Adrenal gland (tissue), 9 donors: ENCODE measurements at regions not wholly inside any gene's neighbourhood (a gene's known extent, or its start where the extent isn't known, plus 50 kb on each side); places are given as distances from the start of the nearest gene placed in this dataset.

ENCODE experiments used
- DNase-seq, 7 donors: peaks; one replicate each; pipeline ENCODE4 v3.0.0-alpha.2; 2019 to 2020
- H3K27ac ChIP-seq, 5 donors: fragments of 200-600 bp; sonication (generic) in 4 of 5; 1 replicate in 3 of 5; 2 replicates in 2 of 5; pipeline versions ENCODE4 v1.5.1 to v1.8.0; 2016 to 2020; ENCODE audit warnings: mild to moderate bottlenecking in 1 of 5
- H3K27me3 ChIP-seq: fragments of 200-600 bp; 2 replicates; pipeline ENCODE4 v1.8.0; 2021
- H3K36me3 ChIP-seq, 2 donors: fragments of 200-600 bp; replicated peaks in 1 of 2; 1 replicate in 1 of 2; 2 replicates in 1 of 2; pipeline versions ENCODE4 v1.5.1 to v1.8.0; 2018 to 2022
- H3K4me1 ChIP-seq, 2 donors: fragments of 200-600 bp; replicated peaks in 1 of 2; 1 replicate in 1 of 2; 2 replicates in 1 of 2; pipeline versions ENCODE4 v1.5.1 to v1.8.0; 2018 to 2021
- H3K4me3 ChIP-seq, 4 donors: fragments of 200-600 bp; sonication (generic) in 3 of 4; one replicate each; pipeline ENCODE4 v1.5.1; 2016 to 2018
- H3K9me3 ChIP-seq, 3 donors: fragments of 200-600 bp; sonication (generic) in 1 of 3; replicated peaks in 1 of 3; 1 replicate in 2 of 3; 2 replicates in 1 of 3; pipeline versions ENCODE4 v1.5.1 to v1.8.0; 2016 to 2021
- POLR2A ChIP-seq, 2 donors: fragments of 450-650 bp; IDR thresholded peaks; one replicate each; pipeline ENCODE4 v1.6.1; 2017; ENCODE audit warnings: antibody characterized with exemption in 2 of 2, mild to moderate bottlenecking in 2 of 2, moderate library complexity in 1 of 2
- WGBS, 4 donors: extraction: QIAGEN DNeasy Blood & Tissue Kit in 2 of 4; methylation state at CpG; one replicate each; pipeline versions ENCODE4 v1.1.5 to v1.1.7; 2013 to 2017; 5-methylcytosine and 5-hydroxymethylcytosine counted together
- intact Hi-C, 2 donors: fragments of 100-400 bp; cut with DNase I; formaldehyde crosslinking; loops; one replicate each; pipeline versions ENCODE4 v1.14.1 to v1.15.0; 2022 to 2023
- TF ChIP-seq, protein P1 (sequence below), 6 experiments: fragments of 450-650 bp in 4 of 6; fragments of 200-600 bp in 2 of 6; sonication (generic) in 1 of 6; IDR thresholded peaks; 1 replicate in 5 of 6; 2 replicates in 1 of 6; pipeline versions ENCODE4 v1.5.1 to v1.8.0; 2016 to 2021; ENCODE audit warnings: antibody characterized with exemption in 6 of 6, mild to moderate bottlenecking in 2 of 6, moderate library complexity in 1 of 6
- donor health status: healthy with polysubstance abuse.
- donor health status: Bipolar disorder and iron deficiency.
- donor health status: DM: yes; HTN: yes; CAD: no.
- donor health status: DM: no; HTN: no; CAD: no.
- donor health status: DM: no; HTN: no; CAD: no.

DNA sequence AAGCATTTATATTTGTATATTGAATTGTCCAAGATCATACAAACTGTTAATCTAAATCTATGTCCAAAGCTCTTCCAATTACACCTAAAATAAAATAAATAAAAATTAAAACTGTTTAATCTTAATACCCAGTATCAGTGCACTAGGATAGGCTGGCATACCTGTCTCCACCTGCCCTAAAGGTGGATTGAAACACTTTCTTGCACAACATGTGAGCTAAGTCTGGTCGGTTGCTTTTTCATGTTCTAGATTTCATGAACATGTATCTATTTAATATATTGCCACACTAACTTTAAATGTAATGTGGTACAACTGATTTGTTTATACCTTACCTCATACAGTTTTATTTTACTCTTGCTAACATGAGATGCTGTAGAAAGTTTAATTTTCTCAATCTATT lies 193.0 kb downstream of the VGLL3 start:
- Histone ChIP-seq H3K27me3 (no peaks in the 10 kb centered on the region), H3K9me3 (no peaks in the 10 kb centered on the region), H3K4me1 (no peaks in the 10 kb centered on the region), H3K36me3 (no peaks in the 10 kb centered on the region), H3K27ac (no peak overlapping the region), H3K4me3 (no peak overlapping the region)
- intact Hi-C loops, result no loop called here
- TF ChIP-seq, protein P1, sequence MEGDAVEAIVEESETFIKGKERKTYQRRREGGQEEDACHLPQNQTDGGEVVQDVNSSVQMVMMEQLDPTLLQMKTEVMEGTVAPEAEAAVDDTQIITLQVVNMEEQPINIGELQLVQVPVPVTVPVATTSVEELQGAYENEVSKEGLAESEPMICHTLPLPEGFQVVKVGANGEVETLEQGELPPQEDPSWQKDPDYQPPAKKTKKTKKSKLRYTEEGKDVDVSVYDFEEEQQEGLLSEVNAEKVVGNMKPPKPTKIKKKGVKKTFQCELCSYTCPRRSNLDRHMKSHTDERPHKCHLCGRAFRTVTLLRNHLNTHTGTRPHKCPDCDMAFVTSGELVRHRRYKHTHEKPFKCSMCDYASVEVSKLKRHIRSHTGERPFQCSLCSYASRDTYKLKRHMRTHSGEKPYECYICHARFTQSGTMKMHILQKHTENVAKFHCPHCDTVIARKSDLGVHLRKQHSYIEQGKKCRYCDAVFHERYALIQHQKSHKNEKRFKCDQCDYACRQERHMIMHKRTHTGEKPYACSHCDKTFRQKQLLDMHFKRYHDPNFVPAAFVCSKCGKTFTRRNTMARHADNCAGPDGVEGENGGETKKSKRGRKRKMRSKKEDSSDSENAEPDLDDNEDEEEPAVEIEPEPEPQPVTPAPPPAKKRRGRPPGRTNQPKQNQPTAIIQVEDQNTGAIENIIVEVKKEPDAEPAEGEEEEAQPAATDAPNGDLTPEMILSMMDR (IDR thresholded peaks at IDR 0.05), result no peak
- no peak for TF ChIP-seq POLR2A (IDR thresholded peaks at IDR 0.05)
- WGBS, 4 donors, result 70 to 84% (median 72%) methylated on average over 1 of the region's 1 CpG
- DNase-seq, result no peak

DNA sequence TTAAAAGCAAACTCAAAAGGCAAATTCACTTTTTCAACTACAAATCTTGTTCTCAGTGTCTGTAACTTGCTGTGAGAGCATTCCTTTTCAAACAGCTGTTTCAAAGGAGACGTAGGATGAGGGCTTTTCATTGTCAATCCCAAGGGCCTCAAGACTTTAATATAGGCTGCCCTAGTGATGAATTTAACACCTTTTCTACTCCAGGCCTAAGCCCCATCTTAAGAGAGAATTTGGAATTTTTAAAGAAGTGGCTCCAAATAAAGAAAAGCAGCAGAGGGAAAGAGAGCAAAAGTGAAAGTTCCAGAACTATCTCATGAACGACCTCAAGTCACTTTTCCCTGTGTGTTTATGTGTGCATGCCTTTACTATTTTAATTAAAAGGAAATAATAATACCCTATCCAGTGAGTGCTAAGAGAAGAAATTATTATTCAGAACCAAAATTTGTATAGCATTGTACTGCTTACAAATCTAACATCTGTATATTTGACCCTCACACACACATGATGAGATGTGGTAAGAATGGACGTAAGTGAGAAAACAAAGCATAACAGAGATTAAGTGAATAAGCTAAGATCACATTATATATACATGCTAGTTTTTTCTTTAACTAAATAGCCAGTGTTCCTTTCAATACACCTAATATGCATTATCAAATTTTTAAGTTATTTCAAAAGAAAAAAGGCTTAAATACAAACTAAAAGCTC lies 196.4 kb downstream of the VGLL3 start:
- Histone ChIP-seq H3K9me3 (no peaks in the 10 kb centered on the region), H3K4me1 (no peaks in the 10 kb centered on the region), H3K4me3 (peak overlapping the region in 1 of 4 donors; percentile 41), H3K27me3 (no peaks in the 10 kb centered on the region), H3K36me3 (no peaks in the 10 kb centered on the region), H3K27ac (peak overlapping the region in 2 of 5 donors; percentile 22 to 72)
- 43 to 53% (median 49%) methylated on average over 3 of the region's 3 CpGs for WGBS, 4 donors
- no peak for DNase-seq
- intact Hi-C loops, result no loop called here
- no peak for TF ChIP-seq POLR2A (IDR thresholded peaks at IDR 0.05)
- TF ChIP-seq, protein P1 (IDR thresholded peaks at IDR 0.05), result no peak

- DNase-seq, result no peak
- Histone ChIP-seq H3K4me3 (no peak overlapping the region), H3K36me3 (no peaks in the 10 kb centered on the region), H3K9me3 (no peaks in the 10 kb centered on the region), H3K27ac (peak overlapping the region in 1 of 5 donors; percentile 72), H3K27me3 (no peaks in the 10 kb centered on the region), H3K4me1 (no peaks in the 10 kb centered on the region)
- TF ChIP-seq, protein P1 (IDR thresholded peaks at IDR 0.05), result no peak
- TF ChIP-seq POLR2A (IDR thresholded peaks at IDR 0.05), result no peak
- WGBS, 4 donors, result 41 to 70% (median 60%) methylated on average over 1 of the region's 1 CpG
- intact Hi-C loops, result no loop called here
These were observed 197.2 kb downstream of the VGLL3 start for GRCh38 chr3:86793786-86794185.

DNA sequence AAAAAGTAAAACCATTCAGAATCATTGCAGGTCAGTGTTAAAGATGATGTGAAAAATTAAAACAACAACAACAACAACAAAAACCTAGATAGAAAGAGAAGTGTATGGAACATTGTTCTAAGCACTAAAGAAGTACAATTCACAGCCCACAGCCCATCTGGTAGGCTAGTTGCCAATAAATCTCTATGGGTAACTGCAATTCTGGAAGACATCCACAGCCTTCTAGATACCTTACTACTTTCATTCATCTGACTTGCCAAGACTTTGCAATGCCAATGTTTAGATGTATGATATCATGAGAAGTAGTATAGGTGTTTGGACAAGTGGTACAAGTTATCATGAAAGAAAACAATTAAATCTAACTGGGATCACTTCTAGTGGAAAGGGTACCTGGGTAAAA lies 198.6 kb downstream of the VGLL3 start:
- intact Hi-C loops, result no loop called here
- Histone ChIP-seq H3K27me3 (no peaks in the 10 kb centered on the region), H3K36me3 (no peaks in the 10 kb centered on the region), H3K4me1 (no peaks in the 10 kb centered on the region), H3K4me3 (no peak overlapping the region), H3K9me3 (no peaks in the 10 kb centered on the region), H3K27ac (no peak overlapping the region)
- no peak for TF ChIP-seq POLR2A (IDR thresholded peaks at IDR 0.05)
- TF ChIP-seq, protein P1 (IDR thresholded peaks at IDR 0.05), result no peak
- DNase-seq, result no peak
